ENCODE measurements at regions not wholly inside any gene's neighbourhood (a gene's known extent, or its start where the extent isn't known, plus 50 kb on each side); places are given as distances from the start of the nearest gene placed in this dataset.

GRCh38 chr22:34281738-34282137 lies 361.5 kb upstream of the LARGE1 start:
- in situ Hi-C loops (cut with HindIII; ENCODE audit: low pct_unique_long_range_greater_than_20kb, low sequenced_read_pairs), result no loop called here
- no peak for DNase-seq (ENCODE audit: low read depth)

- in situ Hi-C loops (cut with HindIII; ENCODE audit: low pct_unique_long_range_greater_than_20kb, low sequenced_read_pairs), result no loop called here
Measured at GRCh38 chr22:34283844-34284243, 363.6 kb upstream of the LARGE1 start.

GRCh38 chr22:34293324-34293723 lies 373.0 kb upstream of the LARGE1 start:
- in situ Hi-C loops (cut with HindIII; ENCODE audit: low pct_unique_long_range_greater_than_20kb, low sequenced_read_pairs), result no loop called here
- DNase-seq (ENCODE audit: low read depth), result no peak

More at GRCh38 chr22:34283844-34284243, 363.6 kb upstream of the LARGE1 start:
- DNase-seq (ENCODE audit: low read depth), result no peak

GRCh38 chr22:34294476-34294875 lies 374.2 kb upstream of the LARGE1 start:
- no peak for DNase-seq (ENCODE audit: low read depth)
- in situ Hi-C loops (cut with HindIII; ENCODE audit: low pct_unique_long_range_greater_than_20kb, low sequenced_read_pairs), result no loop called here

GRCh38 chr22:34294986-34295385 lies 374.7 kb upstream of the LARGE1 start:
- in situ Hi-C loops (cut with HindIII; ENCODE audit: low pct_unique_long_range_greater_than_20kb, low sequenced_read_pairs), result no loop called here

GRCh38 chr22:34296461-34296860 lies 376.2 kb upstream of the LARGE1 start:
- in situ Hi-C loops (cut with HindIII; ENCODE audit: low pct_unique_long_range_greater_than_20kb, low sequenced_read_pairs), result no loop called here
- DNase-seq (ENCODE audit: low read depth), result no peak

More at GRCh38 chr22:34294986-34295385, 374.7 kb upstream of the LARGE1 start:
- DNase-seq (ENCODE audit: low read depth), result no peak

- in situ Hi-C loops (cut with HindIII; ENCODE audit: low pct_unique_long_range_greater_than_20kb, low sequenced_read_pairs), result no loop called here
- DNase-seq (ENCODE audit: low read depth), result no peak
Measured at GRCh38 chr22:34297536-34298120, 377.4 kb upstream of the LARGE1 start.

GRCh38 chr22:34299496-34299895 lies 379.2 kb upstream of the LARGE1 start:
- no peak for DNase-seq (ENCODE audit: low read depth)
- in situ Hi-C loops (cut with HindIII; ENCODE audit: low pct_unique_long_range_greater_than_20kb, low sequenced_read_pairs), result no loop called here

GRCh38 chr22:34301569-34301968 lies 381.3 kb upstream of the LARGE1 start:
- no peak for DNase-seq (ENCODE audit: low read depth)
- in situ Hi-C loops (cut with HindIII; ENCODE audit: low pct_unique_long_range_greater_than_20kb, low sequenced_read_pairs), result no loop called here

GRCh38 chr22:34303656-34304055 lies 383.4 kb upstream of the LARGE1 start:
- DNase-seq (ENCODE audit: low read depth), result no peak
- in situ Hi-C loops (cut with HindIII; ENCODE audit: low pct_unique_long_range_greater_than_20kb, low sequenced_read_pairs), result no loop called here

GRCh38 chr22:34306361-34306760 lies 386.1 kb upstream of the LARGE1 start:
- no peak for DNase-seq (ENCODE audit: low read depth)
- in situ Hi-C loops (cut with HindIII; ENCODE audit: low pct_unique_long_range_greater_than_20kb, low sequenced_read_pairs), result no loop called here

- no peak for DNase-seq (ENCODE audit: low read depth)
- in situ Hi-C loops (cut with HindIII; ENCODE audit: low pct_unique_long_range_greater_than_20kb, low sequenced_read_pairs), result no loop called here
Measured at GRCh38 chr22:34308101-34308500, 387.8 kb upstream of the LARGE1 start.

GRCh38 chr22:34319346-34319745 lies 399.1 kb upstream of the LARGE1 start:
- in situ Hi-C loops (cut with HindIII; ENCODE audit: low pct_unique_long_range_greater_than_20kb, low sequenced_read_pairs), result no loop called here
- no peak for DNase-seq (ENCODE audit: low read depth)

GRCh38 chr22:34324763-34325162 lies 404.5 kb upstream of the LARGE1 start:
- DNase-seq (ENCODE audit: low read depth), result no peak
- in situ Hi-C loops (cut with HindIII; ENCODE audit: low pct_unique_long_range_greater_than_20kb, low sequenced_read_pairs), result no loop called here

- in situ Hi-C loops (cut with HindIII; ENCODE audit: low pct_unique_long_range_greater_than_20kb, low sequenced_read_pairs), result no loop called here
- DNase-seq (ENCODE audit: low read depth), result no peak
Measured at GRCh38 chr22:34326901-34327300, 406.6 kb upstream of the LARGE1 start.

GRCh38 chr22:34330432-34330831 lies 410.2 kb upstream of the LARGE1 start:
- in situ Hi-C loops (cut with HindIII; ENCODE audit: low pct_unique_long_range_greater_than_20kb, low sequenced_read_pairs), result no loop called here

GRCh38 chr22:34333285-34333684 lies 413.0 kb upstream of the LARGE1 start:
- no peak for DNase-seq (ENCODE audit: low read depth)
- in situ Hi-C loops (cut with HindIII; ENCODE audit: low pct_unique_long_range_greater_than_20kb, low sequenced_read_pairs), result no loop called here

More at GRCh38 chr22:34330432-34330831, 410.2 kb upstream of the LARGE1 start:
- DNase-seq (ENCODE audit: low read depth), result no peak

GRCh38 chr22:34334893-34335292 lies 414.6 kb upstream of the LARGE1 start:
- in situ Hi-C loops (cut with HindIII; ENCODE audit: low pct_unique_long_range_greater_than_20kb, low sequenced_read_pairs), result no loop called here
- no peak for DNase-seq (ENCODE audit: low read depth)

- in situ Hi-C loops (cut with HindIII; ENCODE audit: low pct_unique_long_range_greater_than_20kb, low sequenced_read_pairs), result no loop called here
- no peak for DNase-seq (ENCODE audit: low read depth)
Measured at GRCh38 chr22:34344702-34345101, 424.4 kb upstream of the LARGE1 start.

GRCh38 chr22:34354071-34354817 lies 434.0 kb upstream of the LARGE1 start:
- in situ Hi-C loops (cut with HindIII; ENCODE audit: low pct_unique_long_range_greater_than_20kb, low sequenced_read_pairs), result no loop called here
- no peak for DNase-seq (ENCODE audit: low read depth)

Data from Caki2 (cell line).